Kidney (tissue), 13 donors: ENCODE measurements at regions not wholly inside any gene's neighbourhood (a gene's known extent, or its start where the extent isn't known, plus 50 kb on each side); places are given as distances from the start of the nearest gene placed in this dataset.

Experiments used
- DNase-seq, 5 donors: peaks; one replicate each; pipeline ENCODE4 v3.0.0-alpha.2; 2013 to 2020
- FAIRE-seq: peaks from 2 replicates; lab custom pipeline; 2012; peaks lifted over from hg19 to GRCh38; lab: Jason Lieb, UNC
- H3K27ac ChIP-seq, 2 donors: one replicate each; pipeline ENCODE4 v1.7.0; 2013; ENCODE audit warnings: low read depth in 2 of 2, low read length in 2 of 2, inconsistent platforms in 1 of 2
- H3K27me3 ChIP-seq: one replicate; pipeline ENCODE4 v1.7.1; 2013; ENCODE audit warnings: low read length, inconsistent platforms; ENCODE audit not compliant: control insufficient read depth, insufficient read depth
- H3K36me3 ChIP-seq, 3 donors: one replicate each; pipeline versions ENCODE4 v1.7.0 to v1.7.1; 2013; ENCODE audit warnings: low read length in 3 of 3, control low read depth in 1 of 3, inconsistent platforms in 1 of 3; ENCODE audit not compliant: insufficient read depth in 3 of 3, control insufficient read depth in 2 of 3
- H3K4me1 ChIP-seq, 3 donors: one replicate each; pipeline versions ENCODE4 v1.7.0 to v1.7.1; 2013; ENCODE audit warnings: low read length in 3 of 3, inconsistent platforms in 1 of 3, low read depth in 1 of 3; ENCODE audit not compliant: control insufficient read depth in 2 of 3, insufficient read depth in 2 of 3
- H3K4me3 ChIP-seq, 3 donors: one replicate each; pipeline versions ENCODE4 v1.7.0 to v1.8.1; 2013; ENCODE audit warnings: low read length in 3 of 3, control low read depth in 1 of 3, inconsistent platforms in 1 of 3
- H3K9ac ChIP-seq, 3 donors: one replicate each; pipeline versions ENCODE4 v1.7.0 to v1.7.1; 2013; ENCODE audit warnings: low read length in 3 of 3, control low read depth in 1 of 3, inconsistent platforms in 1 of 3
- H3K9me3 ChIP-seq, 3 donors: one replicate each; pipeline versions ENCODE4 v1.7.0 to v1.7.1; 2013; ENCODE audit warnings: low read length in 3 of 3, control low read depth in 1 of 3, inconsistent platforms in 1 of 3; ENCODE audit not compliant: control insufficient read depth in 2 of 3, insufficient read depth in 1 of 3
- CTCF ChIP-seq: IDR thresholded peaks from 3 replicates; pipeline ENCODE4 v1.5.1; 2012; ENCODE audit warnings: mild to moderate bottlenecking, moderate library complexity, borderline replicate concordance; ENCODE audit not compliant: insufficient read depth; ENCODE audit errors: extremely low read depth
- intact Hi-C: fragments of 100-400 bp; cut with DNase I; formaldehyde crosslinking; loops from one replicate; pipeline ENCODE4 v1.11.1; 2022
- donor health status: control.
- donor health status: control.
- donor health status: control.
- donor health status: control.
- donor health status: control.
- donor health status: DM: yes; HTN: yes; CAD: no.
- donor health status: Normal renal cell carcinoma (clear cell type).

GRCh38 chr6:18680842-18681241 lies 293.7 kb downstream of the RNF144B start:
- H3K27me3 ChIP-seq = no peaks in the 10 kb centered on the region
- no peak overlapping the region for H3K27ac ChIP-seq
- no peak for FAIRE-seq
- H3K4me1 ChIP-seq = no peaks in the 10 kb centered on the region
- peaks cover 0 to 8% (median 2%) of the 10 kb centered on the region in 3 donors for H3K9me3 ChIP-seq
- H3K9ac ChIP-seq = no peak overlapping the region
- no peak for TF ChIP-seq CTCF
- no peak overlapping the region for H3K4me3 ChIP-seq
- no peak for DNase-seq
- H3K36me3 ChIP-seq = no peaks in the 10 kb centered on the region
- intact Hi-C loops = no loop called here

GRCh38 chr6:18681832-18682503 lies 294.8 kb downstream of the RNF144B start:
- Histone ChIP-seq H3K36me3 (no peaks in the 10 kb centered on the region), H3K27ac (no peak overlapping the region), H3K27me3 (no peaks in the 10 kb centered on the region), H3K9ac (no peak overlapping the region), H3K9me3 (peaks cover 0 to 8% (median 2%) of the 10 kb centered on the region in 3 donors), H3K4me3 (no peak overlapping the region), H3K4me1 (no peaks in the 10 kb centered on the region)
- DNase-seq (no peak), FAIRE-seq (no peak)
- TF ChIP-seq CTCF = no peak
- intact Hi-C loops = no loop called here

DNA sequence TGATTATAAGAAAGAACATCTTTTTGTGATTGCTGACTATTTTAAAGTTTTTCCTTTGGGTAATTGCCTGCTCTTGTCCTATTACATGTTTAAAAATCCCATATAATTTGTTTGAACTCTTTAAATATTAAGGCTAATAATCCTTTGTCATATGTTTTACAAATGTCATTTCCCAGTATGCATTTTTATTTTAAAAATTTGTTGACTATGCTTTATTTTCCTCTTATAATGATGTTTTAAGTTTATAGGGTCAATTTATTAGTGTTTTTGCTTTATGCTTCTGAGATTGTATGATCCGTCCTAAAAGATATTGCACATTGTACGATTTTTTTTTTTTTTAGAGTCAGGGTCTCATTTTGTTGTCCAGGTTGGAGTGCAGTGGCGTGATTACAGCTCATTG lies 297.2 kb downstream of the RNF144B start:
- Histone ChIP-seq H3K9me3 (no peaks in the 10 kb centered on the region), H3K9ac (no peak overlapping the region), H3K27me3 (no peaks in the 10 kb centered on the region), H3K4me1 (no peaks in the 10 kb centered on the region), H3K4me3 (no peak overlapping the region), H3K36me3 (no peaks in the 10 kb centered on the region), H3K27ac (no peak overlapping the region)
- no peak for FAIRE-seq
- intact Hi-C loops = no loop called here
- no peak for DNase-seq
- no peak for TF ChIP-seq CTCF
